TTC549 (cell line): ENCODE measurements at regions not wholly inside any gene's neighbourhood (a gene's known extent, or its start where the extent isn't known, plus 50 kb on each side); places are given as distances from the start of the nearest gene placed in this dataset.

Source experiments
- FAIRE-seq: peaks from 2 replicates; lab custom pipeline; 2012; peaks lifted over from hg19 to GRCh38; lab: Jason Lieb, UNC

- FAIRE-seq = no peak
These were observed 224.8 kb upstream of the TNRC6C start for GRCh38 chr17:77733576-77734296.

- FAIRE-seq = no peak
These were observed 224.0 kb upstream of the TNRC6C start for GRCh38 chr17:77734371-77735080.

- FAIRE-seq = no peak
These were observed 223.4 kb upstream of the TNRC6C start for GRCh38 chr17:77735081-77735565.

DNA sequence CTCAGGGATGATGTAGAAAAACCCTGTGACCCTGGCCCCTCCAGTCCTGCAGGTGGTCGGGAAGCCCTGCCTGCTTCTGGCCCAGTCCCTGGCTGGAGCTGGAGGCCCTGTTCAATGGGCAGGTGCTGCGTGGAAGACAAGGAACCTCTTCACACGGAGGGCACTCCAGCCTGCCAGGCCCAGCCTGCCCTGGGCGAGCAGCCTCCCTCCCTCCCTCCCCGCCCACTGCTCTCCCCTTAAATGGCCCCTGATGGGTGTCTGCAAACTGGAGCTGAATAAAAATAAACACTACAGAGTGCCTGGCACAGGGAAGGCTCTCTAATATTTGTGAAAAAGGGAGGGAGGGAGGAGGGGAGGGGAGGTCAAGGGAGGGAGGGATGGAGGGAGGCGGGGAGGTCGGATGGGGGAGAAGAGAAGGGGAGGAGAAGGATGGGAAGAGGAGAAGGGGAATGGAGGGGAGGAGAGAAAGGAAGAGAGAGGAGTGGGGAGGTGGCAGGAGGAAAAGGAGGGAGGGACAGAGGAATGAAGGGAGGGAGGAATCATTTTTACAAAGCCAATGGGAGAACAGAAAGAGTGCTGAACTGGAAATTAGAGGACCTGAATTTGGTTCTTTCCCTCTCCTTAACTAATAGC lies 222.8 kb upstream of the TNRC6C start:
- no peak for FAIRE-seq

DNA sequence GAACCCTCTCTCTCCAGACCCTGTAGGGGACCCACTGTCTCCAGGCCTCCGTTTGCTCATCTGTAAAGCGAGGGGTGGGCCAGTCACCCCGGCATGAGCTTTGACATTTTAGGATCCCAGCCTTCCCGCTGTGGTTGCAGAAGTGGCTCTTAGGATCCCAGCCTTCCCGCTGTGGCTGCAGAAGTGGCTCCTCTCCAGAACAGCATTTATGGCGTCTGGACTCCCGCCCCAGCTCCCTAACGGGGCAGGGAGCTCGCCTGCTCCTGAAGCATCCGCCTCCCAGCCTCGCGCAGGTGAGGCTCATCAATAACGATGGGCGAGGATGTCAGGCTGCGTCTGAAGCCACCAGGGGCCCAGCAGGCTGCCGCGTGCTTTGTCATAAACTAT lies 222.3 kb upstream of the TNRC6C start:
- no peak for FAIRE-seq

GRCh38 chr17:77736721-77737120 lies 221.8 kb upstream of the TNRC6C start:
- no peak for FAIRE-seq

- FAIRE-seq = no peak
These were observed 220.8 kb upstream of the TNRC6C start for GRCh38 chr17:77737442-77738265.

- FAIRE-seq = no peak
These were observed 219.6 kb upstream of the TNRC6C start for GRCh38 chr17:77738751-77739531.

DNA sequence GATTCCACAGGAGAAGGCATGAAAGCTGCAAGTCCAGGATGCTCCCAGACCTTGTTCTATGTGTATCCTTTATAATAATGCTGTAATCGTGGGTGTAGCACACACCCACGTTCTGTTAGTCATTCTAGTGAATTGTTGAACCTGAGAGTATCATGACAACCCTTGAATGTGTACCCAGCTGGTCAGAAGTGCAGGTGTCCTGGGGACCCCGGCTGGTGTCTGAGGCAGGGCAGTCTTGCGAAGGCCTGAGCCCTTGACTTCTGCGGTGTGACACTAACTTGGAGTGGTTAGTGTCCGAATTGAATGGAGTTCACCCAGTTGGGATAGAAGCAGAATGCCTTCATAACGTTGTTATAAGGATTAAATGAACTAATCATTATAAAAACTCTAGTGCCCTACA lies 218.0 kb upstream of the TNRC6C start:
- FAIRE-seq = no peak

DNA sequence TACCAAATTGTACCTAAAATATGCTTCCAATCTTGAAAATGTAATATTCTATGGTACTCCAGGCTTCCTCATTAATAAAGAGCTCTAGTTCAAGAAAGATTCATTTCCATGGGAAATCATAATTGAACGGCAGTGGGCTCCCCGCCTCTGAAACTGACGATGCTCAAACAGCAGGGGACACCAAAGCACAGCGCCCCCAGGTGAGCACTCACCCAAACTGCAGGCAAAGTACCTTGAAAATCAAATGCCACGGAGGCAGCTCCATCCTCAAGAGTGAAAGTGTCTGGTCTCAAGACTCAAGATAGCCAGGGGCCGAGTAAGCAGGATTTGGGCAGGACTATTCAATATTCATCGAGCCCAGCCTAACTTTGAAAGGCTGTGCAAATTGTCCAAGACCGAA lies 217.4 kb upstream of the TNRC6C start:
- FAIRE-seq = no peak

DNA sequence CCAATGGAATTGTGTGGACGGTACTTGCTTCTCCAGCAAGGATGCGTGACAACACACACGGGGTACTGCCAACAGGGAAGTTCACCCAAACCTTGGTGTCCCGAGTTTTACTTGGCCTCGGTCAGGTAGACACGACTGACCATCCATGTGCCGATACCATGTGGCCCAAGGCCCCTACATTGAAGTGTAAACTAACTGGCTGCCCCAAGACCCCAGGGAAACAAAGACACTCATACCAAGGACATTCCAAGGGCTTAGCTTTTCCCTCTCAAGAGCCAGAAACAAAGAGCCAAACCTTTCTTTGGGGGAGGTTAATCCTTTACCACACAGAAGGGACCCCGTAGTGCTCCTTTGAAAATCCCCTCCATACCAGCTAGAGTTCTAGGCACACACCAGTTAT lies 215.9 kb upstream of the TNRC6C start:
- FAIRE-seq = no peak

DNA sequence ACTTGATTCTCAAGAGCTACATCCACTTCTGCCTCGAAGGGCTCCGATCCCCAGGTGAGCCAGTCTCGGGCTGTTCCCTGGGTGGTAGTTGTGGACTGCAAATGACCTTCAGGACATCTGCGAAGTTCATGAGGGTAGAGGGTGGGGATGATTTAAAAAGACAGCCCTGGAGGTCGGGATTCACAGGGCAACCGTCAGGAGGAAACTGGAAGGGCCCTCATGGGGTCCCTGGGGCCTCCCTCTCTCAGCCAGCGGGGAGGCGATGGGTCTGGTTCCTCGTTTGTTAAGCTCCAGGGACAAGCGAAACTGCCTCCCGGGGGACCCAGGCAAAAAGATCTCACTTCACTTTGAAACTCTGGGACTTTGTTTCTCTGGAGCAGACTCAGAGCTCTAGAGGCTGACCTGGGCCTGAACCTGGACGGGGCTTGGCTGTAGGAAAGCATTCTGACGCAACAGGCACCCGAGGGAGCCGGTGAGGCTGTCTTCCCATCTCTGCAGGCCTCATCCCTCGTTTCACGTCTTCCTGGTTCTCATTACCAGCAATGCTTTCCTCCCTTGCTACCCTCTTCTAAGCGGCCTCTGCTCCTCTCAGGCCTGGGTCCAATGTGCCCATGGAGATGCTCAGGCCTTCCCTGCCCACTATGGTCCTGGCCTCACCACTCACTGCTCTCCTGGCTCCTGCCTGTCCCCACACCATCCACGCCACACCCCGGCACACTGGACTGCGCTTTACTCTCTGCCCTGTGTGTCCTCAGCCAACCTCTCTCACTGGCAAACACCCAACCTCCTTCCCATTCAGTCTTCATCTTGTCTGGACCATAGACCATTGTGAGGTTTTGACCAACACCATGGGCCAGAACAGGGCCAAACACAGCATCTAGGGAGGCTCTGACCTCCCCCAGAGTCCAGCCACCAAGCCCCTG lies 214.2 kb upstream of the TNRC6C start:
- no peak for FAIRE-seq

GRCh38 chr17:77745702-77746101 lies 212.8 kb upstream of the TNRC6C start:
- no peak for FAIRE-seq

- FAIRE-seq = no peak
These were observed 212.1 kb upstream of the TNRC6C start for GRCh38 chr17:77746393-77746792.

DNA sequence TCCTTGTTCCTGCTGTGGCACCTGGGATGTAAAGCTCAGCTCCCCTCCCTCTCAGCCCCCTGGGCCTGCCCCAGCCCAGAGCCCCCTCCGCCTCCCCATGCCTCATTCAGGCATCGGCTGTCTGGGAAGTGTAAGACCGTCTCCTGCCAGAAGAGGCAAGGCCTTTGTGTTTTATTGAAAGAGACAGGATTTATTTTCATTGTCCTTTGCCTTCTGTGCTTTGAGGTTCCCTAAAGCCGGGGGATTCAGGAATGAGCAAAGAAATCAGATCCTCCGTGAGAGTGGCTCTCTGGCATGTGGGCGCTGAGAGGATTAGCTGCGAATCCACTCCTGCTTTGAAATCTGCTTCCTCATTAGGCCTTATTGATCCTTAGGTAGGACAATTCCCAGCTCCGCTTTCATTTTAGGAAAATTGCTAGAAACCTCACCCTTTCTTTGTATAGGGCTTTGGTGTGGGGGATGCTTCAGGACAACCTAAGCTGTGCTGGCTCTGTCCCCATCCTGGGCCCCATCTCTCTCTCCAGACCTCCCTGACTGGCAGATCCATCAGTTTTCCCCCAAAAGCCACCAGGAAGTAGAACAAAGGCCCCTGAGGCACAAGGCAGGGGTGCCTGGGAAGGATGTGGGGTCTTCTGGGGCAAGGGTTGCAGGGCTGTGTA lies 211.5 kb upstream of the TNRC6C start:
- FAIRE-seq = no peak

DNA sequence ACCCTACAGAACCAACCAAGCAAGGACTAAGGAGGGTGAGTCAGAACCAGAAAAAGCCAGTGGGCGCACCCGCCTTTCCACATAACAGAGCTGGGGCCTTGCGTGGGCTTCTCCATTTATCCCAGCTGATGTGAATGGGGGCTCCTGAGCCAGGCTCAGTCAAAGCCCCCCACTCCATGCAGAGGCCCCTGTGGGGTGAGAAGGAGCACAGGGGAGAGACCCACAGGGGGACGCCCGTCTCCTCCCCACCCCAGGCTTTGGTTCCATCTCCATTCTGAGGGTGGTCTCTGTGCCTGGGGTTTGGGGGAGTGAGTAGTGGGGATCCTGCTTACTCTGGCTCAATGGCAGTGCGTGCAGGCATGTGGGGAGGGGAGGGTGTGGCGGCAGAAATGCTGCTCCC lies 210.1 kb upstream of the TNRC6C start:
- FAIRE-seq = no peak

- FAIRE-seq = no peak
These were observed 209.2 kb upstream of the TNRC6C start for GRCh38 chr17:77749321-77749751.

- FAIRE-seq = no peak
These were observed 208.5 kb upstream of the TNRC6C start for GRCh38 chr17:77749989-77750388.

GRCh38 chr17:77750427-77751043 lies 208.0 kb upstream of the TNRC6C start:
- FAIRE-seq = no peak

DNA sequence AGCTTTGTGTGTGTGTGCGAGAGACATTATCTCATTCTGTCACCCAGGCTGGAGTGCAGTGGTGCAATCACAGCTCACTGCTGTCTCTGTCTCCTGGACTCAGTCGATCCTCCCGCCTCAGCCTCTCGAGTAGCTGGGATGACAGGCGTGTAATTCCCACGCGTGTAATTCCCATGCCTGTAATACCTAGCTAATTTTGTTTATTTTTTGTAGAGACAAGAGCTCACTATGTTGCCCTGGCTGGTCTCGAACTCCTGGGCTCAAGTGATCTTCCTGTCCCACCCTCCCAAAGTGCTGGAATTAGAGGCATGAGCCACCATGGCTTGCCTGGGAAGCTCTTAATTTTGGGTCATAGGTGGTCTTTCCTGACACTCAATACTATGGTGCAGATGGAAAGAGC lies 205.3 kb upstream of the TNRC6C start:
- FAIRE-seq = no peak
